Loucy (cell line): ENCODE measurements at regions not wholly inside any gene's neighbourhood (a gene's known extent, or its start where the extent isn't known, plus 50 kb on each side); places are given as distances from the start of the nearest gene placed in this dataset.
"Not testable (repeated sequence)": the region's sequence is repeated elsewhere in the genome, so short reads cannot be mapped to it uniquely, and the experiment has no call there.

Source experiments
- H2AFZ ChIP-seq: fragments of 200-600 bp; sonication (generic); 2 replicates; pipeline ENCODE4 v1.6.0; 2016; ENCODE audit warnings: antibody characterized with exemption, mild to moderate bottlenecking, low read length, moderate library complexity
- H3F3A ChIP-seq: fragments of 200-600 bp; 2 replicates; pipeline ENCODE4 v1.6.0; 2016; ENCODE audit warnings: antibody characterized with exemption, low read depth, mild to moderate bottlenecking
- H3K27me3 ChIP-seq: fragments of 200-600 bp; sonication (generic); 2 replicates; pipeline ENCODE4 v1.6.1; 2014; ENCODE audit warnings: low read length, mild to moderate bottlenecking; ENCODE audit not compliant: insufficient read depth, poor library complexity, severe bottlenecking
- H3K36me3 ChIP-seq: fragments of 200-600 bp; sonication (generic); 2 replicates; pipeline ENCODE4 v1.6.1; 2016; ENCODE audit warnings: low read length; ENCODE audit not compliant: insufficient read depth
- H3K4me1 ChIP-seq: fragments of 200-600 bp; sonication (generic); 2 replicates; pipeline ENCODE4 v1.5.1; 2014; ENCODE audit warnings: low read length, mild to moderate bottlenecking; ENCODE audit not compliant: insufficient read depth, poor library complexity, severe bottlenecking
- H3K4me2 ChIP-seq: fragments of 200-600 bp; sonication (generic); 2 replicates; pipeline ENCODE4 v1.6.0; 2014; ENCODE audit warnings: antibody characterized with exemption, low read length, low read depth, mild to moderate bottlenecking; ENCODE audit not compliant: poor library complexity, severe bottlenecking
- H3K4me3 ChIP-seq: fragments of 200-600 bp; sonication (generic); 2 replicates; pipeline ENCODE4 v1.5.1; 2014; ENCODE audit warnings: low read length, mild to moderate bottlenecking, mixed read lengths; ENCODE audit not compliant: poor library complexity, severe bottlenecking
- H3K79me2 ChIP-seq: fragments of 200-600 bp; sonication (generic); 2 replicates; pipeline ENCODE4 v1.6.1; 2014; ENCODE audit warnings: low read length; ENCODE audit not compliant: insufficient read depth
- H3K9ac ChIP-seq: fragments of 200-600 bp; sonication (generic); 2 replicates; pipeline ENCODE4 v1.6.0; 2014; ENCODE audit warnings: mild to moderate bottlenecking, low read depth, low read length, moderate library complexity; ENCODE audit not compliant: poor library complexity, severe bottlenecking
- H3K9me2 ChIP-seq: fragments of 200-600 bp; sonication (generic); replicated peaks from 2 replicates; pipeline ENCODE4 v1.6.1; 2016; ENCODE audit warnings: low read depth, low read length, mixed read lengths
- H3K9me3 ChIP-seq: fragments of 200-600 bp; sonication (generic); 2 replicates; pipeline ENCODE4 v1.6.1; 2014; ENCODE audit warnings: mild to moderate bottlenecking, antibody characterized with exemption, low read length, low read depth; ENCODE audit not compliant: insufficient read depth
- H4K20me1 ChIP-seq: fragments of 200-600 bp; sonication (generic); 2 replicates; pipeline ENCODE4 v1.6.0; 2014; ENCODE audit warnings: antibody characterized with exemption, low read length, mild to moderate bottlenecking; ENCODE audit not compliant: insufficient read depth, poor library complexity, severe bottlenecking
- EZH2phosphoT487 ChIP-seq: fragments of 200-600 bp; IDR thresholded peaks from 2 replicates; pipeline ENCODE4 v1.6.1; 2018; ENCODE audit warnings: antibody characterized with exemption, mild to moderate bottlenecking, moderate library complexity, borderline replicate concordance
- TF ChIP-seq, protein P1 (sequence below): fragments of 200-600 bp; sonication (generic); conservative IDR thresholded peaks from 2 replicates; pipeline ENCODE4 v1.5.1; 2014; ENCODE audit warnings: mild to moderate bottlenecking, antibody characterized with exemption, low read length

DNA sequence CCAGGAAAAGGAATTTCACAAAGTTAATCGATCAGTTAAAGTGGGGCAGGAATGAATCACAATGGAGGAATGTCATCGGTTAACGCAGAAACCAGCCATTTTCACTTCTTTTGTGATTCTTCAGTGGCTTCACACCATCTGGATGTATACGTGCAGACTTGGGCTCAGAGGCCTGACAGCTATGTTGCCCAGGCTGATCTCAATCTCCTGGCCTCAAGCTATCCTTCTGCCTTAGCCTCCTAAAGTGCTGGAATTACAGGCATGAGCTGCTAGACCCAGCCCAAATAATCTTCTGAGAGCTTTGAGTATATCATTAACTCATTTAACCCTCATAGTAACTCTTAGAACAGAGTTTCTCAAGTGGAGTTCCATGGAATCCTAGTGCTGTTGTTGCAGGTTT is 126.5 kb upstream of the VANGL1 start:
- Histone ChIP-seq H3K79me2 (peaks cover 36% of the 10 kb centered on the region; the same call in 1 of the 2 replicates), H3K4me3 (no peak overlapping the region), H3K4me1 (peaks cover 8% of the 10 kb centered on the region), H3K4me2 (peak overlapping the region; percentile 37), H3K9me3 (no peaks in the 10 kb centered on the region), H3K9ac (peak overlapping the region; percentile 33), H4K20me1 (no peaks in the 10 kb centered on the region), H3K27me3 (no peaks in the 10 kb centered on the region), H3K36me3 (peaks cover 4% of the 10 kb centered on the region; the same call in 1 of the 2 replicates), H3K9me2 (no peaks in the 10 kb centered on the region), H3F3A (no peaks in the 10 kb centered on the region), H2AFZ (no peak overlapping the region)
- TF ChIP-seq, protein P1, sequence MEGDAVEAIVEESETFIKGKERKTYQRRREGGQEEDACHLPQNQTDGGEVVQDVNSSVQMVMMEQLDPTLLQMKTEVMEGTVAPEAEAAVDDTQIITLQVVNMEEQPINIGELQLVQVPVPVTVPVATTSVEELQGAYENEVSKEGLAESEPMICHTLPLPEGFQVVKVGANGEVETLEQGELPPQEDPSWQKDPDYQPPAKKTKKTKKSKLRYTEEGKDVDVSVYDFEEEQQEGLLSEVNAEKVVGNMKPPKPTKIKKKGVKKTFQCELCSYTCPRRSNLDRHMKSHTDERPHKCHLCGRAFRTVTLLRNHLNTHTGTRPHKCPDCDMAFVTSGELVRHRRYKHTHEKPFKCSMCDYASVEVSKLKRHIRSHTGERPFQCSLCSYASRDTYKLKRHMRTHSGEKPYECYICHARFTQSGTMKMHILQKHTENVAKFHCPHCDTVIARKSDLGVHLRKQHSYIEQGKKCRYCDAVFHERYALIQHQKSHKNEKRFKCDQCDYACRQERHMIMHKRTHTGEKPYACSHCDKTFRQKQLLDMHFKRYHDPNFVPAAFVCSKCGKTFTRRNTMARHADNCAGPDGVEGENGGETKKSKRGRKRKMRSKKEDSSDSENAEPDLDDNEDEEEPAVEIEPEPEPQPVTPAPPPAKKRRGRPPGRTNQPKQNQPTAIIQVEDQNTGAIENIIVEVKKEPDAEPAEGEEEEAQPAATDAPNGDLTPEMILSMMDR, result no peak
- no peak for TF ChIP-seq EZH2phosphoT487

DNA sequence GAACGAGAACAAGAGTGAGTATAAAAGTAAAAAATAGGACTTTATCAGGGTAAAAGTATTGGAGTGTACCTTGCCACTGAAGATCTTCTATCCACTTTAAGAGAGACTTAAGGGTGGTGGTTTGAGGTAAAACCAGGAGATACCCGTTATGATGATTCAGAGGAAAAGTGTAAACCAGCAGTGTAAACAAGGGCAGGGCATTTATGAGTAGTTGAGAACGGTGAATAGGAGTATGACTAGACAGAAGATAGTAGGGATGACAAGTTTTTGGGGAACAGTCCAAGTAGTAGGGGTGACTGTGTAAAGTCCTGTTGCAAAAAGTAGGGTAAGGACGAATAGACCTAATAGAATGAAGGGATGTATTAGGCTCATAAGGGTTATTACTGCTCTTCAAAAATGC is 131.5 kb upstream of the VANGL1 start:
- H2AFZ ChIP-seq, result not testable (repeated sequence)

DNA sequence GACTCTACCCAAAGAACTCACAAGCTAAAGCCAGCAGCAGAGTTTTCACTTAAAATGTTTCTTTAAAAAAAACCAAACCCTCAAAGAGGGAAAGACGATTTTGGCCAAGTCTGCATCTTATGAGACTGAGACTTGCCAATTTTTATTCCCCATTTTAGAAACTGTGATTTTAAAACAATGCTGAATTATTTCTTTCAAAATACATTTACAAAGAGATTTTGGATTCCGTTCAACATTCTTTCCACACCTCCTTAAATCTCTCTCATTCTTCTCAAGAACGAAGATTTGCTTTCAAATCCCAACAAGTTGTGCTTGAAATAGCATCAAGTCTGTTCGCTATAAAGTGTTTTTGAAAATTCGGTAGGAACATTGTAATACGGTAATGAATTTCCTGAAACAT is 133.9 kb upstream of the VANGL1 start:
- Histone ChIP-seq H3F3A (peaks cover 5% of the 10 kb centered on the region; the same call in 1 of the 2 replicates), H4K20me1 (no peaks in the 10 kb centered on the region), H3K4me1 (peaks cover 47% of the 10 kb centered on the region), H3K27me3 (no peaks in the 10 kb centered on the region), H3K36me3 (no peaks in the 10 kb centered on the region), H2AFZ (peak overlapping the region; percentile 5; the same call in 1 of the 2 replicates), H3K9me3 (peaks cover 6% of the 10 kb centered on the region; the same call in 1 of the 2 replicates), H3K79me2 (peaks cover 35% of the 10 kb centered on the region; the same call in 1 of the 2 replicates), H3K9me2 (no peaks in the 10 kb centered on the region), H3K4me3 (peak overlapping the region; percentile 66), H3K4me2 (peak overlapping the region; percentile 82), H3K9ac (peak overlapping the region; percentile 73)
- TF ChIP-seq EZH2phosphoT487, result no peak
- TF ChIP-seq, protein P1, result no peak

More for the DNA sequence above, 131.5 kb upstream of the VANGL1 start:
- Histone ChIP-seq H3K79me2 (peaks cover 36% of the 10 kb centered on the region; the same call in 1 of the 2 replicates), H3K4me1 (peaks cover 36% of the 10 kb centered on the region), H3K4me2 (peak overlapping the region; percentile 82)
- H3F3A ChIP-seq, H3K9me3 ChIP-seq, H3K27me3 ChIP-seq, H3K9me2 ChIP-seq, H3K36me3 ChIP-seq, H4K20me1 ChIP-seq, H3K9ac ChIP-seq, H3K4me3 ChIP-seq: not testable (repeated sequence)
